HG03039 (cell line): ENCODE measurements at regions not wholly inside any gene's neighbourhood (a gene's known extent, or its start where the extent isn't known, plus 50 kb on each side); places are given as distances from the start of the nearest gene placed in this dataset.

Experiments
- ATAC-seq: cut with Tn5 transposase; IDR thresholded peaks from one replicate; pipeline ENCODE4 v1.9.1; 2021; ENCODE audit warnings: mild to moderate bottlenecking, moderate library complexity; ENCODE audit not compliant: unreplicated experiment

DNA sequence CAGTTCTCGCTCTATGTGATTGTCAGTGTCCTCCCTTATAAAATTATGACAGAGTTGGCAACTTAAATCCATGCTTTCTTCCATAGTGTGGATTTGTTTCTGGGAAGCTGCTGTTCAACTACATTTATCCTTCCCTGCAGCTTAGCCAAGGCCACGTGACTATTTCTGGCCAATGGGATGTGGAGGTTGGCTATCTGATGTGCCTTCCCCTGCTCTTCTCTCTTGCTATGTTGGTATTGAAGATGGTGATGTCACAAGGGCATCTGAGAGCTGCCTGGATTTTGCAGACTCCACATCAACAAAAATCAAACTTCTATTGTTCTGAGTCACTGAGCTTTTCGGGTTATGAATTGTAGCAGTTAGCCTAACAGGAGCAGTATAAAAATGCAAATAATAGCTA is 164.9 kb upstream of the RHOBTB1 start:
- ATAC-seq: no peak

DNA sequence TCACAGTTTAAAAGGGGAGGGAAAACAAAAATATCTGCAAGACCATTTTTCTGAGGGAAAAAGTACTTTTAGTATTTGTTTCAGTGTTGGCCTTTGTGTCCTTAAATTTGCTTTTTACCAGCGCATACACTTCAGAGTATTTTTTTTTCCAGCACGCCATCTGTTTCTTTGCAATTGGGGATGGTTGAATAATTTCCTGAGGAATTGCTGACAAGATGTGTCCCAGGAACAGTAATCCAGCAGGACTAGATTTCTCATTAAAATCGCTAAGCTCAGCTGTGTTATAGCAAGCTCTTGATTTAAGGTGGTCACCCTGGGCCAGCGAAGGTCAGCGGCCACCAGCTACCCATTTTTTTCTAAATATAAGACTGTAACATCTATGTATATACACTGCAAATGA is 156.9 kb upstream of the RHOBTB1 start:
- ATAC-seq: no peak

GRCh38 chr10:61099756-61100155 is 155.8 kb upstream of the RHOBTB1 start:
- ATAC-seq: no peak

DNA sequence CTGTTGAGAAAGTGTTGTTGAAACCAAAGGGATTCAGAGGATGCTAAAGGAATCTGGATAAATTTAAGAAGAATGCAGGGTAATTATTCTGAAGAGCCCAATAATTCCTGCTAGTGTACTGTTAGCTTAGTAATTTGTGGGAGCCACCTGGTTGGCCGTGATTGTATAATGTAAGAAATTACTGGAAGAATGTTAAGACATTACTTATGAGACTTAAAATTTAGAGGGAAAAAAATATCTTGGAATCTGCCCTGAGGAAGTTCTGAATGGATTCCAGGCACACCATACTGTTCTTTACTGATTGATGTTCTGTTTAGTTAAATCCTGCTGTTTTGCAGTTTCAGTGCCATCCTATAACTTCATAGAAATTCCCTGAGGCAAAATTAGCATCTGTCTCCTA is 155.0 kb upstream of the RHOBTB1 start:
- no peak for ATAC-seq

- no peak for ATAC-seq
Observed at GRCh38 chr10:61097026-61097425, 153.0 kb upstream of the RHOBTB1 start.

DNA sequence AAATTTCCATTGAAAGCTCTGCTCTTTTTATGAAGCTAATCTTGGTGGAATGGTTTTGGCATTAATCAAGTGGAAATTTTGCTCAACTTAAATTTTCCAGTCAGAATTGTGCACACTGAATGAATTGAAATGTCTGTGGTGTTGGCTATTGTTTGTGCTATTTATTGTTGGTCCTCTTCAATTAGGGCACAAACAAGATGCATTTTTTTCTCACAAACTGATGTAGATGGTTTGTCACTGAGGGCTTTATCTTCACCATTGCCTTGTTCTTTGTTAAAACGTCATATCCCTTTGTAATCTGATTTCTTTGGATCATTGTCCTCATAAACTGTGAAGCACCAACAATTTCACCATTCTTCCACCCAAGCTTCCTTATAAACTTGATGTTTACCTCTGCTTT is 152.1 kb upstream of the RHOBTB1 start:
- no peak for ATAC-seq

GRCh38 chr10:61091531-61091930 is 147.5 kb upstream of the RHOBTB1 start:
- no peak for ATAC-seq

DNA sequence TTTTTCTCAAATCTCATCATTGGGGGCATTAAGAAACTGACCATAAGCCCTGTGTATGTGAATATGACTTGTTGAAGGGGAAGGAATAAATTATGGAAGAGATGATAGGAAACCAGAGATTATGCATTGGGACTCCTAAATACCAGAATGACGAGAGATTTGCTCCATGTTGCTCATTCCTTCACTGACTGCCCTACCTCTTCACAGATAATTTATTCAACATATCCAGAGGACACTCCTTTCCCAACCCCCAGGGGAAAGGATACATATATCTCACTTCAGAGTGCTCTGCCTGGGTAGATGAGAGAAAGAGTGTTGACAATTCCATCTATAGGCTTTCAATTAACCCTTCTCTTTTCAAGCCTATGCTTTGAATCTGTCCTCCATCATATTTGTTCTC is 145.3 kb upstream of the RHOBTB1 start:
- no peak for ATAC-seq

GRCh38 chr10:61084493-61084892 is 140.5 kb upstream of the RHOBTB1 start:
- ATAC-seq: no peak

DNA sequence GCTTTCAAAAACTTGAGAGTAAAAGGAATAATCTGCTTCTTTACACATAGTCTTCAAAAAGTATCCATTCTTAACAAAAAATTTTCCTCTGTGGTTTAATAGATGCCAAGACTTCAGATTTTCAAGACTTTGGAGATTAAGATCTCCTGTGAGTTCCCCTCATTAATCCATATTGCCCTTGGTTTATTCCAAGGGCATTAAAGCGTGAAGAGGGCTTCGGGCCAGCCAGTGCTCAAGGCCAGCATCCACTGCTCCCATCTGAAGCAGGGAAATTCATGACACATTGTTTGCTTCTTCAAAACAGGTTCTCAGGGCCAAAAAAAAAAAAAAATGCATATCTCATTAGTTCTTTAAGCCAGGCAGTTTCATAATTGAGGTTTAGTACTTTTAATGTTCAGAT is 137.3 kb upstream of the RHOBTB1 start:
- ATAC-seq: no peak

DNA sequence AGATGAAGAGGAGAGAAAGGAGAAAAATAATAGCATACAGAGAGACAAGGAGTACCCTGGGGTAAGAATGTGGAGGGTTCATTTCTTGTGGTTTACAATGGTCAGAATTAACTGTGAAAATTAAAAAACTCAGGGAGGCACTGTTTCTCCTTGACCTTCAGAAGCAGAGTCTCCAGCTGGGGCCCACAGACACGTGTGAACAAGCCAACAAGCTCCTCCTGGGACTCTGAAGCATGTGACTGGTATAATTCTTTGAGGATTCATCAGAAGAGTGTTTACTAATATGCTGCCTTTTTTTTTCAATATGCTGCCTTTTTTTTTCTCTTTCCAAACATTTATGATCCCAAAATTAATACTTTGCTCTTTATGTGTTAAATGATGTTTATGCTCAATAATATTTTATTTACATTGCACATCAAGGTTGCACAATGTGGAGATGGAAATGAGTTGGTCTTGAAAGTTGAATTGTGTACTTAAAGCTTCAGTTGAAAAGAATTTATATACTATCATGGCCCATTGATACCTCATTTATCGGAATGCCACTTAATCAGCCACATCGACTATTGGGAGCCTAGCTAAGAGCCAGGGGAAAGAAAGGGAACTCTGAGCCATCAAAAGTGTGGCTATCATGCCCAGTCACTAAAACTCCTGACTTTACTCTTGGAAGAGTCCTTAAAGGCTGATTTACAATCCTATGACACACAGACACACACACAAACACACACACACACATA is 134.7 kb upstream of the RHOBTB1 start:
- ATAC-seq: no peak

- no peak for ATAC-seq
Observed at GRCh38 chr10:61076572-61077114, 132.7 kb upstream of the RHOBTB1 start.

DNA sequence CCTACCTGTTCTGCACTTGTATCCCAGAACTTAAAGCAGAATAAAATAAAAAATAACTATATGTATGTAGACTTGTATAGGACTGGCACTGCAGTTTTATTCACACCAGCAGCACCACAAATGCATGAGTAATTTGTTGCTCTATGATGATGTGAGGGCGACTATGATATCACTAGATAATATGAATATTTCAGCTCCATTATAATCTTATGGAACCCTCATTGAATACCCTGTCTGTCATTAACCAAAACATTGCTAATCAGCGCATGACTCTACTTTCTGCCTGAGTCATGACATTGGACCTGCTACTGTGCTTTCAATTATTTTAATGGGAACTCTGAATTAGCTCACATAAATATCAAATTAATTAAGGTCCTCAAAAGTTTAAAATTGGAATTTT is 129.4 kb upstream of the RHOBTB1 start:
- no peak for ATAC-seq

DNA sequence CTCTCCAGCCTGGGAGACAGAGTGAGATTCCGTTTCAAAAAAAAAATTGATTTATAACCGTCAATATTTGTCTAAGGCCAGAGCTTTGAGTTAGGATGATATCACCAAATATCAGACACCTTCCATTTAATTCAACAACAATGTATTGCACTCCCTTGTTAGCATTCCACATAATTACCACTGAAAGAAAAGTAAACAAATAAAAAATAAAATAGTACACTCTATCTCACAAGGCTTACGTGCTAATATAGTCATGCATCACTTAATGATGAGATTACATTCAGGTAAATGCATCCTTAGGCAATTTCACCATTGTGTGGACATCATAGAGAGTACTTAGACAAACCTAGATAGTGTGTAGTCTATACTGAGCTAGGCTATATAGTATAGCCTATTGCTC is 127.6 kb upstream of the RHOBTB1 start:
- ATAC-seq: no peak

GRCh38 chr10:61068471-61068870 is 124.5 kb upstream of the RHOBTB1 start:
- no peak for ATAC-seq

DNA sequence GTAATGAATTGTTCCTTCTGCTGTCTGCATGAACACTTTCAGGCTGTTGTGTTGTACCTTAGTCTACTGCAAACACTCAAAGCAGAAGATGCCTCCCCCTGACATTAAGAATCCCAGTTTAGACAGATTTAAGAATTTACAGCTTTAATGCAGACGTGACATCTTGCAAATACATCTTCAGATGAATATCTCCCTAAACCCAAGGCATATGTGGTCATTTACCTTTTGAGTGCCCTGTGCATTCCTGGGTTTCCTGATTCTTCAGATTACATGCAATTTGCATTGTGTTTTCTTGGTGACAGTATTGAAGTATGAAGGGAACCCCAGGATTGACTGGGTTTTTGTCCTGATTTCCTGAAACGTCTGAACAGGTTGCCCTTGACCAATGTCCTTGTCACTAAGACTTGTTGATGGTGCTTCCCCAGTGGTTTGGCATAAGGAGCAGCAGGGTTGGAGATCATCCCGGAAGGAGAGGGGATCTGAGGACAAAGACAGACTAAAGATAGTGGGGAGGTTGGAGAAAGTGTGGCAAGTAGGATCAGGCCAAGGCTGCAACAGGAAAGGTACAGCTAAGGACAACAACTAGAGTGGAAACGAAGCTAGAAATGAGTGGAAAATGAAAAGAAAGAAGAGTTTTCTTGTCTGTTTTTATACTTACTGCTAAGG is 123.8 kb upstream of the RHOBTB1 start:
- ATAC-seq: no peak

- no peak for ATAC-seq
Observed at GRCh38 chr10:61066661-61067344, 122.8 kb upstream of the RHOBTB1 start.

DNA sequence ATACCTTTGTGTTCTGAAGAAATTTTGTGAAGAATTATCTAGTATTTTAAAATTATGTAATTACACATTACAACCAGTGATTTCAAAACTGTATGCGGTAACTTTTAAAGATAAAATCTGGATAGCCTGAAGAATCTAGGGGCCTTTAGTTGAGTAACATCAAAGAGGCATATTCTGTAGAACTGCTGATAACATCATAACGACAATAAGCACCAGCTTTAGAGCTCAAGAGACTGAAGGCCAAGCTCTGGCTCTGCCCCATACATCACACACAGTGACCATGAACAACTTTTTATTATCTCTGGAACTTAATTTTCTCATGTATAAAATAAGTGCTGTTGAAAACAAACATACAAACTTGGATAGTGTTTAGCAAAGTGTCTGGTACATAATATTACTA is 121.1 kb upstream of the RHOBTB1 start:
- ATAC-seq: no peak

GRCh38 chr10:61064356-61064755 is 120.4 kb upstream of the RHOBTB1 start:
- no peak for ATAC-seq

GRCh38 chr10:61063901-61064300 is 119.9 kb upstream of the RHOBTB1 start:
- no peak for ATAC-seq

DNA sequence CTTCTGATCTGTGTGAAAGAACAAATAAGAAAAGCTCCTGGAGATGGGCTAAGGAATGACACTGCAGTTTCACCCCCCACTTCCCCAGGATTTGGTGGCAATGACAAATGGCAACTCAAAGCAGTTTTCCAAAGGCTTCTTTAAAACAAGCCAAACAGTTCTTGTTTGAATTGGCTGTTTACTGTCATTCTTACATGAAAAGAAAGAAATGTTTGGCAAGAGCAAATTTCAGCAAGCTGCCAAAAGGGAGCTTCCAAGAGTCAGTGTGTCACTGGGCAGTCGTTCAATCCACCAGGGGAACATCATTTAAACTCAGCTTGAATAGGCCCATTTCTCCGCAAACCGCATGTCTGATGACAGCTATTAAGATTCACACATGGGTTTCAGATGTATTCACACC is 119.0 kb upstream of the RHOBTB1 start:
- no peak for ATAC-seq

DNA sequence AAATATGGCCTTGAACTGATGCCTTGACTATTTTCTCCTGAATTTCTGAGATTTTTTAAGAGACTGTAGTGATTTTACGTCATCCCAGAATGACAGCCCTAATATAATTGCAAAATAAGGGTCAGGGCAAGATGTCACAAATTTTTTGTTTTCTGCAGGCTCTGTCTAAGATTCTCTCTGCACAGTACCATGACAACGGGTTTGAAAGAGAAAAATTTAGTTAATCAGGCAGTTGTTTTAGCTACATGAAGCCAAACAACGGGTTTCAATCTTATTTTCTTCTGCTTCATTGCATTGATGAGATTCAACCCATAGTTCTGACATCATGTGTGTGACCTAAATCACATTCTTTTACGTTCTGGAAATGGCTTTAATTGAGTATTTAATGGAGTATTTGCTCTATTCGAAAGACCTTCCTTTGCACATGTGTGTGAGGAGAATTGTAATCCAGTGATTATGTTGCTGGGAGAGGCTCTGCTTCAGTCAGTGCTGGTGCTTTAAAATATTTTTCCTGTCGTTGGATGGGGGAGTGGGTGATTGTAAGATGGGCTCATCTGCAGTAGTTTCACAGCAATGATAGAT is 118.0 kb upstream of the RHOBTB1 start:
- ATAC-seq: no peak
